Right renal cortex interstitium (tissue), 3 donors: ENCODE measurements at regions not wholly inside any gene's neighbourhood (a gene's known extent, or its start where the extent isn't known, plus 50 kb on each side); places are given as distances from the start of the nearest gene placed in this dataset.

ENCODE experiments used
- DNase-seq, 3 donors: peaks; one replicate each; pipeline ENCODE4 v3.0.0-alpha.2; 2013; ENCODE audit warnings: low read depth in 3 of 3, low spot score in 2 of 3

GRCh38 chrX:20352935-20353336 is 86.2 kb upstream of the RPS6KA3 start:
- DNase-seq, result no peak

- no peak for DNase-seq
These were observed 85.8 kb upstream of the RPS6KA3 start for GRCh38 chrX:20352504-20352903.

GRCh38 chrX:20350596-20350995 is 83.9 kb upstream of the RPS6KA3 start:
- no peak for DNase-seq

DNA sequence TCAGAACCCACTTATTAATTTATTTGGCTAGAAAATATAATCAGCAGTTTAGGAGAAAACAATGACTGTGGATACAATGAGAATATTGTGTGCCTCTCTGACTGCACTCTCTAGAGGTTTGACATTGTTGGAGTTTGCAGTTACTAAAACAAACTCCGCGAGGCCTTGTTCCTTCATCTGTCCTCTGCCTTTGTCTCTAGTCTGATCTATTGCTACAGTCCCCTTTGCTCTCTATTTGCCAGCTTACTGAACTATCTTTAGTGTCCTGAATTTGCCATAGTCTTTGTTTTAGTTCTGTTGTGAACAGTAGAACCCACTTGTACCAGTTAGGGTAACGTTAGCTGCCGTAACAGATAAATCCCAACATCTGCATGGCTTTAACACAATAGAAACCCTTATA is 81.4 kb upstream of the RPS6KA3 start:
- DNase-seq, result no peak

DNA sequence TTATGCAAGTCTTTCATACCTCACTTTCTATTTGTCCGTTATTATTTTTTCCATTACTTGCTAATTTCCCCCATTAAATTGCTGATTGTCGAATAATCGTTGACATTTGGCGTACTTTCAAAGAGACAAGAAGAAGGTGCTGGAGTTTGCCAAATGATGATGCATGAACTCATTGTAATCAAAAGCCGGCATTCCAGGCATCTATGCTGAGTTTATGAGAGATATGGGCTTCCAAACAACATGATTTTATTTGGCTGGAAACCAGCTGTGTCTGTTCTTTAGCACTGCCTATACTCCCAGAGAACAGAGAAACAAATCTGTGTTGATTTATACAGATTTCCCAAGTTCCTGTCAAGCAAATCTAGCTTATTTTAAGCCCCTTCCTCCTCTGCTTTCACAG is 80.8 kb upstream of the RPS6KA3 start:
- DNase-seq, result no peak

GRCh38 chrX:20333672-20334071 is 67.0 kb upstream of the RPS6KA3 start:
- no peak for DNase-seq

GRCh38 chrX:20330545-20330944 is 63.8 kb upstream of the RPS6KA3 start:
- no peak for DNase-seq

- no peak for DNase-seq
These were observed 62.7 kb upstream of the RPS6KA3 start for GRCh38 chrX:20329435-20329834.

DNA sequence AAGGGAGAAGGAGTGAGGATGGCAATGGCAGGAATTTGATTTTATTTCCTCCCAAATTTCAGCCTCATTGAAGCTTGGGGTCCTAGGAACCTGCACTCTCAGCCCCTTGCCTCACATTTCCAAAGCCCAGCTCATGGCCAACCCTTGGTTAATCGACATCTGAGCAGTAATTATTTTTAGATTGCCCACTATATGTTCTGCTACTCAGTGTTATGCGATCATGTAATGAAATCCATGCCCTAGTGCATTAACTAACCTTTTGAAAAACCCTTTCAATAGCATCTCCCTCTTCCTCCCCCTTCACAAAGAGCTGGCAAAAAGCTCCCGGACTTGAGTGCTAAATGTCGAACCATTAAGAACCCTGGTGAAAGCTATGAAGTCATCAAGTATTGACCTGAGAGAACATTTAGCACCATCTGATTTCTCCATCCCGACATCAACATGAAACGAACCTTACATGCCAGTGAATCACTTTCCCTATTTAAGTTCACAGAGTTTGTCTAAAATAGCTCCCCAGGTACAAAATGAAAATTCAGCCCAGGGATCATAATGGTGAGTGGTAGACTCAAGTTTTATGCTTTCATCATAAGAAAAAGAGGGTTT is 59.2 kb upstream of the RPS6KA3 start:
- no peak for DNase-seq

DNA sequence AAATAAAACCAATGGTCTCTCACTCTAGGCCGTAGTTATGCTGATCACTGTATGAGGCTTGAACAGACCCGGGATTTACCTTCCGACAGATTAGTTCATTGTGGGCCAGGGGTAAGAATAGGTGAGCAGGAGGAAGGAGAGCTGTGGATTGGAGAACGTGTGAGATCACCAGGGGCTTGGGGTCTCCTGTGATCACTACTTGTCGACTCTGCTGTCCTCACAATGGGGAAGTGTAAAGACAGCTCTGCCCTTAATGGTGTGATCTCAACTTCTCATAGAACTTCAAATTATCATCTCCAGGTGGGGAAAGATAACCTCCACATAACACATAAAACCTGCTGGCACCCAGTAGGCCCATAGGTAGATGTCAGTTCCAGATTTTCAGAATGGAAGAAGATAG is 56.2 kb upstream of the RPS6KA3 start:
- no peak for DNase-seq

GRCh38 chrX:20320461-20321159 is 53.9 kb upstream of the RPS6KA3 start:
- no peak for DNase-seq

GRCh38 chrX:20319054-20319453 is 52.3 kb upstream of the RPS6KA3 start:
- DNase-seq, result no peak

DNA sequence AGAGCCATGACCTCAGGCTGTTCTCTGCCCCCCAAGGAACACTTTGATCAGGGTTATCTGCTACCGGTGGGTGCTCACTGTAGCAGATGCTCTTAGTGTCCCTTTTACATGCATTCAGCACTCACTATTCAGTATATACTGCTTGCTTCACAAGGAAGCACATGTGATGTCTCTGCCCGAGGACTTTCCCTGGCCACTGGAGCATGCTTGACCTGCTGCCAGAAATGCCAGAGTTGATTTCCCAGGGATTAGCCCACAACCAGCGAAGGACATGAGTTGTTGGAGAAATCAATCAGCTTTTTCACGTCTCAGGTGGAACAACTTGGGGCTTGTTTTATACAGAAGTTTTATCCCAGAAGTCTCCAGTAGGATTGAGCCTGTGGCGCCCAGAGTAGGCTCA is 51.2 kb upstream of the RPS6KA3 start:
- DNase-seq, result no peak
